CD14-positive monocyte (primary cell): ENCODE measurements at regions not wholly inside any gene's neighbourhood (a gene's known extent, or its start where the extent isn't known, plus 50 kb on each side); places are given as distances from the start of the nearest gene placed in this dataset.

Experiments used
- DNase-seq, 3 donors: peaks; one replicate each; pipeline ENCODE4 v3.0.0-alpha.2; 2011 to 2022
- H2AFZ ChIP-seq: 2 replicates; pipeline ENCODE4 v1.6.0; 2012; ENCODE audit warnings: mild to moderate bottlenecking, low read depth, low read length, inconsistent platforms; ENCODE audit not compliant: insufficient read depth, poor library complexity, severe bottlenecking
- H3K27ac ChIP-seq, 2 donors: 1 replicate in 1 of 2; 2 replicates in 1 of 2; pipeline ENCODE4 v1.5.1; 2012 to 2013; ENCODE audit warnings: low read length in 2 of 2, control low read depth in 1 of 2, inconsistent platforms in 1 of 2, low read depth in 1 of 2, mild to moderate bottlenecking in 1 of 2
- H3K27me3 ChIP-seq, 2 donors: one replicate each; pipeline versions ENCODE4 v1.6.0 to v1.6.1; 2011 to 2013; ENCODE audit warnings: low read length in 2 of 2; ENCODE audit not compliant: control insufficient read depth in 2 of 2, insufficient read depth in 2 of 2
- H3K36me3 ChIP-seq, 2 donors: replicated peaks in 1 of 2; 1 replicate in 1 of 2; 2 replicates in 1 of 2; pipeline versions ENCODE4 v1.5.1 to v1.6.1; 2012 to 2013; ENCODE audit warnings: low read length in 2 of 2, control low read depth in 1 of 2, inconsistent platforms in 1 of 2, mild to moderate bottlenecking in 1 of 2; ENCODE audit not compliant: insufficient read depth in 2 of 2, control insufficient read depth in 1 of 2
- H3K4me1 ChIP-seq, 2 donors: 1 replicate in 1 of 2; 2 replicates in 1 of 2; pipeline versions ENCODE4 v1.5.1 to v1.6.1; 2012 to 2013; ENCODE audit warnings: low read length in 2 of 2, control low read depth in 1 of 2, inconsistent platforms in 1 of 2, mild to moderate bottlenecking in 1 of 2, moderate library complexity in 1 of 2; ENCODE audit not compliant: insufficient read depth in 2 of 2, control insufficient read depth in 1 of 2
- H3K4me2 ChIP-seq: replicated peaks from 2 replicates; pipeline ENCODE3; 2012; ENCODE audit warnings: low read length, moderate library complexity, mild to moderate bottlenecking; ENCODE audit not compliant: poor library complexity, severe bottlenecking; ENCODE audit errors: extremely low read depth
- H3K4me3 ChIP-seq, 3 experiments: fragments of 200-600 bp in 1 of 3; sonication (generic) in 1 of 3; replicated peaks in 1 of 3; 1 replicate in 2 of 3; 2 replicates in 1 of 3; pipeline ENCODE4 v1.5.1; 2011 to 2013; ENCODE audit warnings: low read length in 3 of 3, mild to moderate bottlenecking in 3 of 3, control low read depth in 2 of 3, low read depth in 2 of 3, inconsistent platforms in 1 of 3, moderate library complexity in 1 of 3
- H3K79me2 ChIP-seq: 2 replicates; pipeline ENCODE4 v1.6.0; 2012; ENCODE audit warnings: mild to moderate bottlenecking, control low read depth, inconsistent platforms, low read length, moderate library complexity; ENCODE audit not compliant: insufficient read depth
- H3K9ac ChIP-seq: 2 replicates; pipeline ENCODE4 v1.6.0; 2017; ENCODE audit warnings: low read length, mild to moderate bottlenecking; ENCODE audit not compliant: insufficient read depth, poor library complexity, severe bottlenecking
- H3K9me3 ChIP-seq, 2 donors: replicated peaks in 1 of 2; 1 replicate in 1 of 2; 2 replicates in 1 of 2; pipeline versions ENCODE4 v1.5.1 to v1.6.1; 2012 to 2013; ENCODE audit warnings: low read length in 2 of 2, control low read depth in 1 of 2; ENCODE audit not compliant: control insufficient read depth in 1 of 2, insufficient read depth in 1 of 2
- H4K20me1 ChIP-seq: 2 replicates; pipeline ENCODE4 v1.6.0; 2012; ENCODE audit warnings: mild to moderate bottlenecking, low read length, control low read depth, moderate library complexity; ENCODE audit not compliant: insufficient read depth
- H3K27ac Mint-ChIP-seq, 7 donors: one replicate each; pipeline ENCODE4 v1.8.0; 2020; ENCODE audit warnings: mild to moderate bottlenecking in 7 of 7, mixed read lengths in 7 of 7, moderate library complexity in 6 of 7, inconsistent platforms in 2 of 7
- H3K27me3 Mint-ChIP-seq, 3 donors: one replicate each; pipeline ENCODE4 v1.8.0; 2021 to 2022; ENCODE audit warnings: low read depth in 3 of 3, mild to moderate bottlenecking in 3 of 3, mixed read lengths in 3 of 3, moderate library complexity in 3 of 3, inconsistent platforms in 1 of 3
- H3K36me3 Mint-ChIP-seq, 2 donors: one replicate each; pipeline ENCODE4 v1.8.0; 2020; ENCODE audit warnings: mixed read lengths in 2 of 2, inconsistent platforms in 1 of 2, mild to moderate bottlenecking in 1 of 2
- H3K4me1 Mint-ChIP-seq: one replicate; pipeline ENCODE4 v1.8.0; 2020; ENCODE audit warnings: mild to moderate bottlenecking, mixed read lengths
- H3K4me3 Mint-ChIP-seq, 2 donors: one replicate each; pipeline ENCODE4 v1.8.0; 2020; ENCODE audit warnings: mild to moderate bottlenecking in 2 of 2, mixed read lengths in 2 of 2, moderate library complexity in 1 of 2
- H3K9me3 Mint-ChIP-seq, 7 donors: one replicate each; pipeline ENCODE4 v1.8.0; 2020 to 2022; ENCODE audit warnings: mixed read lengths in 7 of 7, mild to moderate bottlenecking in 6 of 7, moderate library complexity in 6 of 7, inconsistent platforms in 2 of 7
- WGBS: methylation state at CpG from one replicate; pipeline ENCODE4 v1.1.5; 2013; ENCODE audit warnings: missing lambda C conversion rate; ENCODE audit not compliant: insufficient coverage; 5-methylcytosine and 5-hydroxymethylcytosine counted together
- intact Hi-C, 2 donors: fragments of 100-400 bp; cut with micrococcal nuclease; formaldehyde crosslinking; loops; one replicate each; pipeline versions ENCODE4 v1.15.0 to v1.15.1; 2023
- TF ChIP-seq, protein P1 (sequence below): fragments of 200-600 bp; IDR thresholded peaks from one replicate; pipeline ENCODE4 v1.8.0; 2022; ENCODE audit warnings: antibody characterized with exemption, mild to moderate bottlenecking

DNA sequence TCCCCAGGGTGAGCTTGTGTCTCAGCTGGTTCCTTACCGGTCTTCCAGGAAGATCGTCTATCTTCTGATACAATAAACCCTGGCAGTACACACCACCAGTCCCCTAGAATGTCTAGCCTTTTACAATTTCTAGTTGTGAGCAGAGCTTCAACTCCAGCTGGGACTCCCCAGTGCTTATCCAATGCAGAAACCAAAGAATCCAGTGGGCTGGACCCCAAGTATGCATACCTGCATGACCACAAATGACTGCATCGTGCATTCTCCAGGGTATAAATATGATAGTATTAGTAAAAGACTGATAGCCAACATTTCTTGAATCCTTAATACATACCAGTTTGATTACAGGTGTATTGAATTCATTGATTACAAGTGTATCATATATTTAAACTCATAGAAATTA lies 176.0 kb downstream of the SATB1 start:
- Mint-ChIP-seq H3K4me3 (no peak overlapping the region), H3K9me3 (no peaks in the 10 kb centered on the region), H3K27ac (no peak overlapping the region), H3K36me3 (no peaks in the 10 kb centered on the region), H3K4me1 (peaks cover 24% of the 10 kb centered on the region), H3K27me3 (peaks cover 0 to 4% (median 0%) of the 10 kb centered on the region in 3 donors)
- Histone ChIP-seq H3K36me3 (no peaks in the 10 kb centered on the region), H3K79me2 (no peaks in the 10 kb centered on the region), H3K4me2 (no peak overlapping the region), H4K20me1 (no peaks in the 10 kb centered on the region), H3K4me1 (peaks cover 0 to 2% of the 10 kb centered on the region in 2 donors), H3K9me3 (no peaks in the 10 kb centered on the region), H3K4me3 (no peak overlapping the region), H3K27ac (no peak overlapping the region), H3K27me3 (no peaks in the 10 kb centered on the region), H3K9ac (no peak overlapping the region), H2AFZ (no peak overlapping the region)
- TF ChIP-seq, protein P1, sequence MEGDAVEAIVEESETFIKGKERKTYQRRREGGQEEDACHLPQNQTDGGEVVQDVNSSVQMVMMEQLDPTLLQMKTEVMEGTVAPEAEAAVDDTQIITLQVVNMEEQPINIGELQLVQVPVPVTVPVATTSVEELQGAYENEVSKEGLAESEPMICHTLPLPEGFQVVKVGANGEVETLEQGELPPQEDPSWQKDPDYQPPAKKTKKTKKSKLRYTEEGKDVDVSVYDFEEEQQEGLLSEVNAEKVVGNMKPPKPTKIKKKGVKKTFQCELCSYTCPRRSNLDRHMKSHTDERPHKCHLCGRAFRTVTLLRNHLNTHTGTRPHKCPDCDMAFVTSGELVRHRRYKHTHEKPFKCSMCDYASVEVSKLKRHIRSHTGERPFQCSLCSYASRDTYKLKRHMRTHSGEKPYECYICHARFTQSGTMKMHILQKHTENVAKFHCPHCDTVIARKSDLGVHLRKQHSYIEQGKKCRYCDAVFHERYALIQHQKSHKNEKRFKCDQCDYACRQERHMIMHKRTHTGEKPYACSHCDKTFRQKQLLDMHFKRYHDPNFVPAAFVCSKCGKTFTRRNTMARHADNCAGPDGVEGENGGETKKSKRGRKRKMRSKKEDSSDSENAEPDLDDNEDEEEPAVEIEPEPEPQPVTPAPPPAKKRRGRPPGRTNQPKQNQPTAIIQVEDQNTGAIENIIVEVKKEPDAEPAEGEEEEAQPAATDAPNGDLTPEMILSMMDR = no peak
- intact Hi-C loops = no loop called here
- DNase-seq = no peak
- 94% methylated on average over 2 of the region's 3 CpGs for WGBS

DNA sequence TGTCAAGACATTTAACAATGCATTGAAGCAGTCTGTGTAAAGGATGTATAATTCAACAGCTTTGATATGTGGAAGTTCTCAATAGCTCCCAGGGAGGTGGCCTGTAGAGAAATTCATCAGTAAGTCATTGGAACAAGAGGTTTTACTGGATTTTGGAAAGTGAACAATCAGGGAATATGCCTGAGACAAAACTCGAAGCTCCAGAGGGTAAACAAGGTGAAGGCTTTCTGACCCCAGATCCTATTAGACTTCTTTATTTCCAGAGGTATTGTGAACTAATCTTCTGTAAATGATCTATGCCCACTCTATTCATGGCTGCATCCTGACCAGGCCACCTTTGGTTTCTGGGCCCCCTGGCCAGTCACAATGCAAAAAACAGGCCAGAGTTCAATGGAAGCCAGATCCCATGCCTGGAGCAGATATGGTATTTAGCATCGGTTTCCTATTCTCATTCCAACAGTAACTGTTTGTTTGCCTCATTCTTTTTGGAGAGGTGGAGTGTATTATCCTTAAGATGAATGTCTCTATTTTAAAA lies 177.3 kb downstream of the SATB1 start:
- no peaks in the 10 kb centered on the region for H3K36me3 ChIP-seq
- Mint-ChIP-seq H3K4me3 (no peak overlapping the region), H3K27me3 (peaks cover 0 to 4% (median 0%) of the 10 kb centered on the region in 3 donors), H3K36me3 (no peaks in the 10 kb centered on the region), H3K9me3 (no peaks in the 10 kb centered on the region), H3K4me1 (peaks cover 23% of the 10 kb centered on the region), H3K27ac (no peak overlapping the region)
- intact Hi-C loops = no loop called here
- H3K27me3 ChIP-seq = no peaks in the 10 kb centered on the region
- no peaks in the 10 kb centered on the region for H3K9me3 ChIP-seq
- no peak overlapping the region for H3K4me3 ChIP-seq
- H2AFZ ChIP-seq = no peak overlapping the region
- DNase-seq = no peak
- no peaks in the 10 kb centered on the region for H3K79me2 ChIP-seq
- no peaks in the 10 kb centered on the region for H4K20me1 ChIP-seq
- H3K4me1 ChIP-seq = peaks cover 0 to 2% of the 10 kb centered on the region in 2 donors
- H3K4me2 ChIP-seq = no peak overlapping the region
- TF ChIP-seq, protein P1 = no peak
- no CpG with 5 or more reads among the region's 2 CpGs for WGBS
- H3K27ac ChIP-seq = no peak overlapping the region
- H3K9ac ChIP-seq = no peak overlapping the region
